CD4-positive, alpha-beta T cell treated with Interleukin-21 for 1 hour (primary cell): ENCODE measurements at regions not wholly inside any gene's neighbourhood (a gene's known extent, or its start where the extent isn't known, plus 50 kb on each side); places are given as distances from the start of the nearest gene placed in this dataset.
"Not testable (repeated sequence)": the region's sequence is repeated elsewhere in the genome, so short reads cannot be mapped to it uniquely, and the experiment has no call there.

Experiments
- DNase-seq: peaks from one replicate; pipeline ENCODE4 v3.0.0-alpha.2; 2020

DNA sequence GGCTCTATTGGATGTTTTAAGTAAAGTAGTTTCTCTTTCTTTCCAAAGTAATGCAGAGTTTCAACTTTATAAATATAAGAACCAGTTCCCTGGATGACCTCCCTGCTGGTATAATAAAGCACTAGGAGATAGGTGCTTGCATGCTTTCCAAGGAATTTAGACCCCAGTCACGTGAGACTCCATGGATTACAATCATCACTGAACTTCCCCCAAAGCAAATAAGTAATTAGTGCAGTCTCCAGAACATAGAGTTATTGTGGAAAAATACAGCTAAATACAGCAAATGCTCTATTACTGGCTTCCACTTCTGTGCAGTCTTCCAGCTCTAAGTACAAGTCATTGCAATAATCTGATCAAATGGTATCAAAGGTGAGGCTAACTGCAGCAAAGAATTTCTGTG lies 220.2 kb upstream of the STEAP1 start:
- no peak for DNase-seq

DNA sequence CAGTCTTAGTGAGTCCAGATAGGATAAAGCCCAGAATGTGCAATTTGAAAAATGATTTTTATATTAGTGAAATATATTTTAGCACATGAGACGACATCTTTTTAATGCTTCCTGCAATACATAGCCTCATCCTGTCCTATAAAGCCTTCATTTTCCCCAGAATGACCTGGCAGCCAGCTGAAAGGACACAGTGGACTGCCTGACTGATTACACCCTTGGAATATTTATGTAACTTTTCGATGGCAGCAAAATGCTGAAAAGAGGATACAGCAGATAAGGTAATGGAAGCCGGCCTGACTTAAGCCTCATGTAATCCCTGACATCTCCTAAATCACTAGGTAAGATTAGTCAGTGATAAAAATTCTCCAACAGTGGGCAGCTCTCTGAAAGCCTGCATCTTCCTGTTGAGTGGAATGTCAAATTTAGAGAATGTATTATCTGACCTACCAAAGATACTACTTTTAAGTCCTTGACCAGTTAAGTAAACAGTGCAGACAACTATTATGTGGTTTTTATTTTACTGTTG lies 210.7 kb upstream of the STEAP1 start:
- no peak for DNase-seq

DNA sequence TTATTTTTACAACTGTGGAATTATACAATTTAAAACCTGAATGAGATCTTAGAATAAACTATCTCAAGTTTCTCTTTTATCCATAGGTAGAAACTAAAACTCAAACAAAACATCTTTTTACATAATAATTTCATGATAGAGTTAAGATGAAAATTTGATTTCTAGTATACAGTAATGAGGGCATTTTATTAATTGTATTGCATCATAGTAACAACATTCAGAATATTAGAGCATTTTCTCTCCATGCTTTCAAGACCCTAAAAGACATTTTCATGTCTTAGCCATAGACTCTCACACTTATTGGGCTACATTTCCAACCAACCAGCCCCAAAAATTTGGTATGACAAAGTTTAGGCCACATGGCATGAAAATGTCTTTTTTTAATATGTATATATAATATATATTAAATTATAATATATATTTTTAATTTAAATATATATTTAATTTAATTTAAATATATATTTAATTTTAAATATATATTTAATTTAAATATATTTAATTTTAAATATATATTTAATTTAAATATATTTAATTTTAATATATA lies 195.7 kb upstream of the STEAP1 start:
- no peak for DNase-seq

DNA sequence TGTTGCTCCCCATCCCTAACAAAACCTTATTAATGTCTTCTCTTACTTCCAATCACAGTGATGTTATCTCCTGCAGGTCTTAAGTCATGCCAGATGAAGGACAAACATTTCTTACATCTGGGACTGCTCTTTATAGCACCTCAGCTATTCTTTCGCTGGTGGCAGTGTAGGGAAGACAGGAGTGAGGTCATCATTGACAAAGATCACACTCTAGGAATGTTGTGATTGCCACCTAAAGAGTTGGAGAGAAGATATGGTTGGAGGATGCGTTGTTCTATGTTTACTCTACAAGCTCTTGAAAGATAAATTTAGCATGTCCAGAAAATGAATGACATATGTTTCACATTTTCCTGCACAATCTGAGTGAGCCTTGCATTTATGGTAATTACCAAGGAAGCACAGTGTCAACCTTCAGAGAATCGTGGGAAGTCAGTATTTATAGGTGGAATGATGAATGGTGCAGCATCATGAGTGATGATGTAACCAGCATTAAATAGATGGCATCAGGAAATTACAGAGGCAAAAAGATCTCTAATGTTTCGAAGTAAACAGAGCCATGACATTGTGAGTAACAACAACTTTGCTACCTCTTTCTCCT lies 188.1 kb upstream of the STEAP1 start:
- DNase-seq, result no peak

DNA sequence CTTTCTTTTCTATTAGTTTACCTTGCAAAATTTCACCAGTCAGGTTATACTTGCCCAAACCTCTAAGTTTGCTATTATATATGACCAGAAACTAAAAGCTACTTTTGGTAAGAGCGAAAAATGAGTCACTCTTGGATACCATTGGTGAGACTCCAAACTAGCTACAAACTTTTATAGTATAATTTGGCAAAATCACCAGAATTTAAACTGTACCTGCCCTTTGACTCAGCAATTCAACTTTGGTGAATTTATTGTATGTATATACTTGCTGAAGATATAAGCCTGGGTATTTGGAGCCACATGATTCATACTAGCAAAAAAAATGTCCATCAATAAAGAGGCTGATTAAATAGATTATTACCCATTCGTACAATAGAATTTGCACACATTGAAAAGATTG lies 178.7 kb upstream of the STEAP1 start:
- no peak for DNase-seq

DNA sequence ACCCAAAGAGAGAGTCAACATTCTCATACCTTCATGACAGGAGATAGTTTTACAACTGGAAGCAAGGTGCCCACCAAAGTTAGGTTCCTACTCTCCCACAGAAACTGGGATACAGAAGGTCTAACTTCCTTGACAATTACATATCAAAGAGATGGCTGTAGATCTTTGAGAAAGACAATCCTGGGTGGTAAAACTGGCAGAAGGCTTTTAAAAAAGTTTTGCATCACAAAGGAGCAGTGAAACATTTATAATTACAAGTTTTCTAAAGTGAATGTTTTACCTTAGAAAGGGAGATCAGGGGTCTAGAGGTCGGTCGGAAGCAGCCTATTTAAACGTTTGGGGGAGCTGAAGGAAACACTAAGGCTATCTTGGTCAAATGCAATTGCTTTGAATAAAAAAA lies 166.6 kb upstream of the STEAP1 start:
- no peak for DNase-seq

DNA sequence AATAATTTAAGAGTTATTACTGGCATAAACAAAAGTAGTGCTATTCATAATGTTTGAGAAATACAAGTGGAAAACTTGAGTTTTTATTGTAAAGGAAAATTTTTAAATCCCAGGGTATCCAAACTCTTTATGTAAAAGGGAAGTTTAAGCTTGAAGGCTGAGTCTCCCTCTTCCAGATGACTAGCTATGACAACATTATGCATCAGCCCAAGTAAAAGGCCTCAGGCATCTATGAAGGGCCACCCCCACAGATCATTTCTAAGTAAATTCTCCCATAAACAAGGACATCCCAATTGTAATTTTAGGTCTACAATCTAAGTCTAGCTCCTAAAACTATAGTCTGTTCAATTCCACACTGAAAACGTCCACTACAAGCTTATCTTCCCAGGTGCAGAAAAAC lies 166.2 kb upstream of the STEAP1 start:
- DNase-seq, result no peak

DNA sequence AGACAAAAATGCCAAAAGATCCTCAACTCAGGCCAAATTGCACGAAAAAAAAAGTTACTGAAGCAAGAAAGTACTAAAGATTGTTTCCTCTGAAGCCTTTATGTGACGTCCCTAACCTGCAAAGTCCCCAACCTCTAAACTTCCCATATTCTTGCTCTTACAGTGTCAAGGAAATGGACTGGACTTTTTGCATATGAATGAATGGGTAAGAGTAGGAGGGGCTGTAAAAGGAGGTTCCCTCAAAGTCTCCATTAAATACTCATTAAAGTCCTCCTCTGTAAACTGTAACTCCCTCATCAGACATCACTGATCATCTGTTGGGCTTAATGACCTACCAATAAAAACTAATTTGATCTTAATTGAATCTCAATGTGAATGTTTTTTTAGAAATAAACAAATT lies 164.8 kb upstream of the STEAP1 start:
- DNase-seq, result no peak

DNA sequence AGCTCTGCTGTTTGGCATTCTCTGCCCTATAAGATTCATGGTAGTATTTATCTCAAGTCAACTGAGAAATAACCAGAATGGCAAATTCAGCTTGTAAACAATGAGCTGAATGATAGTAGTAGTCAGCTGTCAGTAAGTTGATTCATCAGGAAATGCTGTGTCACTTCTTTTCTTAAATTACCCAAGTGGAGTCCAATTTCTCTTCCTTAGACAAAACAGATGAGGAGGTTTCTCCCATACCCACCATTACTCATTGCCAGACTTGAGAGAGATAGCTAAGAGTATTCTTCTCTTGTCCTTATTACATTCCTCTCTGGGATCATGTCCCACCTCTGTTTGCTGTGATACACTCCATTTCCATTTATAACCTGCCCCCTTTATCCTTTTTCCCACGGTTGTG lies 159.8 kb upstream of the STEAP1 start:
- no peak for DNase-seq

DNA sequence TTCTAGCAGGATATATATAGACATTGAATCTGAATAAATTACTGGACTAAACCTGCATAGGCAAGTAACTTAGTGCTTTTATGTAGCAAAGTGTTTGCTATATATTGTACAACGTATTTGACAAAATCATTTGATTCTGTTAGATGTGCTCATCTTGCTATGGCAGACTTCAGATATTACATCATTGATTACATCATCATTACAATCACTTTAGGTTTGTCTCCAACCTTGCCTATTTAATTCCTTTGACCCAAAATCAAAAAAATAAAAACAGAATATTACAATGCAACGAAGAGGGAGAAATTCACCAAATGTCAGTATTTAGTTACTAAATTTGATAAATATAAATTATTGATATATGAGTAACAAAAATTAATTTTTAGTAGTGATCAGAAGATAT lies 155.7 kb upstream of the STEAP1 start:
- DNase-seq, result no peak

DNA sequence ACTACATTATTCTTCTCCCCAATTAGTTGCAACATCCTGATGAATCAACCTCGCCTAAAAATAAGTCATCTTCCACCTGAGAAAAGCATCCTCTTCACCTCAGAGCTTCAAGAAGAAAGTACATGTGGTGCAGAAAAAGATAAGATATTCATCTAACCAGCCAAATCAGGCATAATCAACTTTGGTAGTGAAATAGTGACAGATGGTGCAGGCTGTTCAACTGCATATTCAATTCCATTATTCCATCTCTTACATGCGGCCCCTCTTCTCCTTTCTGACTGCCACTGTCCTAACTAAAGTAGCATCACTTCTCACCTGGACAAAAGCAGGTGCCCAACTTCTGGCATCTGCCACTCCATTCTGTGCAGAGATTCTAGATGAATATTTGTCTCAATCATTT lies 148.4 kb upstream of the STEAP1 start:
- DNase-seq, result no peak

DNA sequence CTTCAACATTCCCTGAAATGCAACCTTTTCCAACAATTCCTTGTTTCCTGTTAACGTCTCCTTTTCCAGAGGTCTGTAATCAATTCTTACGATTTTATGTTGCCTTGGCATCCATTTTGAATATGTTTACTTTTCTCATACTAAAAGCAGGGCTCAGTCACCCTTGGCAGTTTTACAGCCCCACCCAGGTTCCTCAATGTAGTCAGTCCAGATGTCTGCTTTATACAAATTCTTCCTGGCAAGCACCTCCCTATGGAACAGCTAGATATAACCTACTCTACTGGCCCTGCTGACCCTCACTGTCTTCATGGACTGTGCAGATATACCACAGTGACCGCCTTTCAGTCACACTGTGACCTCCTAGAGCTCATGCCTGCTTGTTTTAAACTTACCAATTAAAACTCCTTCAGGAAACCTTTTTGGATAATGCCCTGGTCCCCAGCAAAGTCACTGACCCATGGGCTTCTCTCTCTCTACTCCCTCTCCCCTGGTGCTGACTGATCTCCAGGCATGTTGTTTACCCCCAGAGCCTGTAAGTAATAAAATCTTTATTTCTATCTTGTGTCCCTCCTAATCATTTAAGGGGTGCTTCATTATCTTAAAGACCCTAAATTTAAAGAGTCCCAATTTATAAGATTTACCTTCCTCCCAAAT lies 147.1 kb upstream of the STEAP1 start:
- no peak for DNase-seq

DNA sequence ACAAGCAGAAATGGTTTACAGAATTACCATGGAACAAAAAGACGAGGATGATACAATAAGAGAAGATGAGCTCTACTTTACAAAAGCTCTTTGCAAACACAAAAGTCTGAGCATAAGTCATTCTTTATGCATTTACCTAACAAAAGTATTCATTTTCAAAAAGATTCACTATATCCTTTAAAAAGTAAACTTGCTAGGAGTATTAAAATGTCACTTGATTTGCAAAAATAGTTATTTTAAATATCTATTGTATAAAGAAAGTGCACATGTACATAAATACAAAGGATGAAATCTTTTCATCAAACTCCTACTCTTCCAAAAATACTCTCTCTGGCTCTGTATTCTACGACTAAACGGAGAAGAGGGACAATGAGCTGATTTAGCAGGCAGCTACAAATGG lies 146.4 kb upstream of the STEAP1 start:
- no peak for DNase-seq

DNA sequence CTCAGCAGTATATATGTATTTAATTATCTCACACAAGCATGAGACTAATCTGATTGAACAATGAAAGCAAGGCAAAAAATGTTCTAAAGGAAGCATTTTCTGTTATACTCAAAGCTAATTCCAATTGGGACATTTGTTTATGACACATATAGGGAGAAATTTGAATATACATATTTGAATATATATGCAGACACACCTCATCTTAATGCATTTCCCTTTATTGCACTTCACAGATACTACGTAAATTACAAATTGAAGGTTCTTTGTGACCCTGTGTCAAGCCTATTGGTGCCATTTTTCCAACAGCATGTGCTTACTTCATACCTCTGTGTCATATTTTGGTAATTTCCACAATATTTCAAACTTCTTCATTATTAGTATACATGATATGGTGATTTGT lies 132.1 kb upstream of the STEAP1 start:
- DNase-seq, result no peak

DNA sequence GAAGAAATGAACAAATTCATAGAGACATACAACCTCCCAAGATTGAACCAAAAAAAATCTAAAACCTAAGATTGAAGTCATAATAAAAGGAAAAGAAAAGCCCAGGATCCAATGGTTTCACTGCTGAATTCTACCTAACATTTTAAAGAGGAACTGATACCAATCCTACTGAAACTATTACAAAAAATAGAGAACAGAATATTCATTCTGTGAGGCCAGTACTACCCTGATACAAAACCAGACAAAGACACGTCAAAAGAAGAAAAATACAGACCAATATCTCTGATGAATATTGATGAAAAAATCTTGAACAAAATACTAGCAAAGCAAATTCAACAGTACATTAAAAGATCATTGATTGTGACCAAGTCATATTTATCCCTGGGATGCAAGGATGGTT lies 128.5 kb upstream of the STEAP1 start:
- no peak for DNase-seq

DNA sequence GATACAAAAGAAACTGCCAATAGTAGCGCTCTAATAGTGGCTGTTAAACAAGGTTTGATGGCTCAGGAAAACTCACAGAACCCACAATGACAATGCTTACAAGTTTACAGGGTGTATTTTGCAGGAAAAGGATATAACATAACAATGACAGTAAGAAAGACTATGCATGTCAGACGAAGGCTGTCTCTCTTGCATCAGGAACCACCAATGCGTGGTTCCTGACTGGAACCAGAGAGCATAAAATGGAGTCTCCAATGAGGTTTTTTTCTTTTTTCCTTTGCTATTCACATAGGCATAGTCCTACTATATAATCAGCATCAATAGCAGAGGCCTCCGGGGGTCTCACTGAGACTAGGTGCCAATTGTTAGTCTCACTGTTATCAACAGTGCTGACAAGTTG lies 120.4 kb upstream of the STEAP1 start:
- DNase-seq, result no peak

DNA sequence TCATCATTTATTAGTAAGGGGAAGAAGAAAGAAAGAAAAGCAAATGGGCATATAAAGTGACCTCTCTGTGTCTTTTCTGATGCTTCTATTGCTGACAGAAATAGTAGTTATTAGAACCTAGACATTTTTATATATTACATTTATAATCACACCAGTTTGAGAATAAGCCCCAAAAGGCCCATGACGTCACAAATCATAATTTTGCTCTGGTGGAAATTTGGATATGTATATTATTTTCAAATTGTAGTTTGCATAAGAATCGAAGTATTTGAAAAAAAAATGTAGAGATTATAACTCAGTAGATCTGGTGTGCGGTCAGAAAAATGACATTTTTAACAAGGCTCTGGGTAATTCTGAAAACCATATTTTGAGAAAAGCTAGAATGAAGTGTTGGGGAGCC lies 101.2 kb upstream of the STEAP1 start:
- DNase-seq, result no peak

DNA sequence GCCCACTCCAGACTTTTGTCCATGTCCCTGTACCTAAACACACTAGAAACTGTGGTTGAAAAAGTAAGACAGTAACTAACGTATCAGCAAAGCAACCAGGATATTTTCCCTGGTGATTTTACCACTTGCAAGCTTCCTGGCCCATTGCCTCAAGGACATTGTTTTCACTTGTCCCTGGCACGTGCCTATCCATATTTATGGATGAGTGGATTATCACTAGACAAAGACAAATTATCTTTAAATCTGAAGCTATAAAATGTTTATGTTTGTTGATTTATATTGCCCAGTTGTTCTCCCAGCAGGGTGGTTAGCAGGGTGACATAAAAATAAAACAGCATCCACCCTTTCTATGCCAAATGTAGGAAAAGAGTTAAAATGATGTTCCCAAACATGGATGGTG lies 93.2 kb upstream of the STEAP1 start:
- no peak for DNase-seq

DNA sequence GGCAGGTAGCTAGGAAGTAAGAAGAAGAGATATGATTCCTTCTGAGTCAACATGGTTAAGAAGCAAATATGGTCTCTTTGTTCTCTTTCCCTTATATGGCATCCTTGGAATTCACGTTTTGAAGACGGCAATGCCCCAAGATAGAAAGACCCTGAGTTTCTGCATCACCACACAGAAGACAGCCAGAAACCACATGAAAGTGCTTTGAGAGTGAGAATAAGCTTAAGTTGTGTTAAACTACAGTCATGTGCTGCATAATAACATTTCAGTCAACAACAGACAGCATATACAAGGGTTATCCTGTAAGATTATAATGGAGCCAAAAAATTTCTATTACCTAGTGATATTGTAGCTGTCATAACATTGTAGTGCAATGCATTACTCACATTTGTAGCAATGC lies 89.9 kb upstream of the STEAP1 start:
- DNase-seq, result no peak

DNA sequence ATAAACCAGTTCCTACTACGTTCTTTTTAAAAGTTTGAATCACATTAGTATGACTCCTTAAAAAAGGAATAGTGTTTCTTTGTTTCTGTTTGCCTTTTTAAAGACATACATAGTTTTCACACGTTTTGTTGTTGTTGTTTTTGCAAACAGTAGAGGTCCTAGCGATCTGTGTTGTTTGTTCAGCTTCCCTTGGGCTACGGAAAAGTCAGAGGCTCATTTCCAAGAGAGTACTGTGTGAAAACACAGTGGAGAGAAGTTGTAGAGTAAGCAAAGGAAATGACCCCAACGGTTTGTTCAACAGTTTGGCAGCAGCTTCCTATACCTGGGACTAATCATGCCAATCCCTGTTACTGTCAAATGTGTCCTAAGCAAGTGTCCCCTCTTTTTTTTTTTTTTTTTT lies 87.1 kb upstream of the STEAP1 start:
- no peak for DNase-seq

DNA sequence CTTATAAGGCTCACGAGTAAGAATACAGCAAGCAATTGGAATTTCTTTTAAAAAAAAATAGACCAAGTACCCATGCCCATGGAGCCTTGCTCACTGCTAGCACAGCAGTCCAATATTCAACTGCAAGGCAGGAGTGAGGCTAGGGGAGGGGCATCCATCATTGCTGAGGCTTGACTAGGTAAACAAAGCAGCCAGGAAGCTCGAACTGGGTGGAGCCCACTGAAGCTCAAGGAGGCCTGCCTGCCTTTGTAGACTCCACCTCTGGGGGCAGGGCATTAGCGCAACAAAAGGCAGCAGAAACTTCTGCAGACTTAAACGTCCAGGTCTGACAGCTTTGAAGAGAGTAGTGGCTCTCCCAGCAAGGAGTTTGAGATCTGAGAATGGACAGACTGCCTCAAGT lies 84.0 kb upstream of the STEAP1 start:
- DNase-seq, result not testable (repeated sequence)

DNA sequence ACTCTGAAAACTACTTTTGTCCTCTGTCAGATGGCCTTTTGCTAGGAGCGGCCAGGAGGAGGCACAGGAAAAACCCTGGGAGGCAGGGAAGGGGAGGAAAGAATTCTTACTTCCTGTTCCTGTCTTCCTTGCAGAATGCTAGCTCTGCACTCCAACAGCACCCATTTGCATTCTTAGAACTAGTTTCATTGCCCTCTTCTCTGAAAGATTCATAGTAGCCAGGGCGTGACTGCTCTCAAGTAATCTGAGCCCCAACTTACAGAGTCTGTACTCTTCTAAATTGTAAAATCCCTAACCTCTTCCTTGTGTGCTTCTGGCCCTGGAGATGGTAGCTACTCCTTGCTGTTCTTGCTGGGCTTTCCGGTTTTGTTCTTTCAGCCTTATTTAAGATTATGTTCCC lies 75.3 kb upstream of the STEAP1 start:
- no peak for DNase-seq

DNA sequence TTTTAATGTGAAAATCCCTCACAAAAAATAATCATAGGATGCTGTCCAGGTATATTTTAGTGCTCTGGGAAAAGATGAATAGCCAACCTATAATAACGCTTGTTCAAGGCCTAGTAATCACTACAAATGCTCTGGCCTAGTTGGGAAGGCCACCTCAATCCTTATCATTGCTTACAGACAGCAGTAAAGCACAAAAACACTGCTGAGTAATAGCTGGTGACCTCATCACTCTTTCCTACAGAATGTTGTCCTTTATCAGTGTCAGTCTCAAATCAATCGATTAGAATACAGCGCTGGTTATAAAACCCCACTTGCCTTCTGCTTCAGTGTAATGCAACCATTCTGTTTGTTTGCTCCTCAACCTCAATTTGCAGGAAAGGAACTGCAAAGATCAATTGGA lies 72.6 kb upstream of the STEAP1 start:
- no peak for DNase-seq

DNA sequence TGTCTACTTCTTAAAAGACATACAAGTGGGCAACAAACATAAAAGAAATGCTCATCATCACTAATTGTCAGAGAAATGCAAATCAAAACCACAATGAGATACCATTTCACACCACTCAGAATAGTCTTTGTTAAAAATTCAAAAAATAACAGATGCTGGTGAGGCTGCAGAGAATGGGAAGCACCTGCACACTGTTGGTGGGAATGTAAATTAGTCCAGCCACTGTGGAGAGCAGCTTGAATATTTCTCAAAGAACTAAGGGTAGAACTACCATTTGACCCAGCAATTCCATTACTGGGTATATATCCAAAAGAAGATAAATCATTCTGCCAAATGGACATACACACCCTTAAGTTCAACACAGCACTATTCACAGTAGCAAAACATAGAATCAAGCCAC lies 61.8 kb upstream of the STEAP1 start:
- no peak for DNase-seq

DNA sequence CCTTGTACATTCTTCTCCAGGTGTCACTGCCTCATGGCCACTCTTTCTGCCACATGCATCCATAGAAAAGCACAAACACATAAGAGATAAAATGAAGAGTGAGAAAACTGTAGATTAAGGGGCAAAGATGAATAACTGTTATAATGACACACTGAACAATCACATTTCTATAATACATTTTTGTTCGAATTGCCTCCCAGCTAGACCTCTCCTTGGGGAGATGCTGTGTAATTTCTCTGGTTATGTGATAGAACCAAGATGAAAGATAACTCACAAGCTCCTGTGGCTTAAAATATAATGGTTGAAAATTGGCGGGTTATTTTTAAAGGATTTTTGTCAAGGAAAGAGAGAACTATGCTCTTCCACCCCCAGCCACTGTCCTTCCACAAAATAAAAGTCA lies 60.2 kb upstream of the STEAP1 start:
- DNase-seq, result no peak
